GM23338 (cell line): ENCODE measurements at regions not wholly inside any gene's neighbourhood (a gene's known extent, or its start where the extent isn't known, plus 50 kb on each side); places are given as distances from the start of the nearest gene placed in this dataset.
A peak's percentile ranks its signal among the peaks of the same experiment; 100 is the strongest.

ENCODE experiments used
- ATAC-seq: fragments of 200-7000 bp; cut with Tn5 transposase; 3 replicates; pipeline ENCODE4 v1.9.1; 2020
- DNase-seq: peaks from one replicate; pipeline ENCODE4 v3.0.0-alpha.2; 2015; ENCODE audit warnings: low spot score
- H2AFZ ChIP-seq: fragments of 200-600 bp; sonication (generic); 2 replicates; pipeline ENCODE4 v1.8.0; 2016; ENCODE audit warnings: antibody characterized with exemption, mild to moderate bottlenecking, moderate library complexity
- H3F3A ChIP-seq: fragments of 200-600 bp; sonication (generic); replicated peaks from 2 replicates; pipeline ENCODE4 v1.8.0; 2017; ENCODE audit warnings: antibody characterized with exemption, mixed run types, low read depth
- H3K27ac ChIP-seq: fragments of 200-600 bp; sonication (generic); 2 replicates; pipeline ENCODE4 v1.6.1; 2016; ENCODE audit warnings: low read depth
- H3K27me3 ChIP-seq: fragments of 200-600 bp; sonication (generic); 2 replicates; pipeline ENCODE4 v1.8.0; 2016; ENCODE audit warnings: mild to moderate bottlenecking, mixed run types, moderate library complexity; ENCODE audit not compliant: insufficient read depth
- H3K36me3 ChIP-seq: fragments of 200-600 bp; sonication (generic); 2 replicates; pipeline ENCODE4 v1.8.0; 2016; ENCODE audit warnings: mild to moderate bottlenecking; ENCODE audit not compliant: insufficient read depth
- H3K4me1 ChIP-seq: fragments of 200-600 bp; sonication (generic); 2 replicates; pipeline ENCODE4 v1.8.0; 2016; ENCODE audit warnings: mild to moderate bottlenecking, moderate library complexity; ENCODE audit not compliant: insufficient read depth
- H3K4me2 ChIP-seq: fragments of 200-600 bp; sonication (generic); 2 replicates; pipeline ENCODE4 v1.7.1; 2017; ENCODE audit warnings: mixed run types
- H3K4me3 ChIP-seq: fragments of 200-600 bp; sonication (generic); 2 replicates; pipeline ENCODE4 v1.6.1; 2016; ENCODE audit warnings: mixed run types
- H3K79me2 ChIP-seq: fragments of 200-600 bp; sonication (generic); replicated peaks from 2 replicates; pipeline ENCODE4 v1.8.0; 2017; ENCODE audit warnings: mild to moderate bottlenecking; ENCODE audit not compliant: insufficient read depth
- H3K9me2 ChIP-seq: fragments of 200-600 bp; sonication (generic); 2 replicates; pipeline ENCODE4 v1.8.0; 2017; ENCODE audit not compliant: insufficient read depth
- H4K20me1 ChIP-seq: fragments of 200-600 bp; sonication (generic); replicated peaks from 2 replicates; pipeline ENCODE4 v1.8.0; 2017; ENCODE audit warnings: mild to moderate bottlenecking; ENCODE audit not compliant: insufficient read depth
- H3K27ac Mint-ChIP-seq: 2 replicates; pipeline ENCODE4 v1.8.0; 2020; ENCODE audit warnings: inconsistent platforms, mild to moderate bottlenecking, moderate library complexity, mixed read lengths
- H3K27me3 Mint-ChIP-seq: 3 replicates; pipeline ENCODE4 v1.8.0; 2022; ENCODE audit warnings: low read depth, mild to moderate bottlenecking, moderate library complexity, mixed read lengths, inconsistent platforms; ENCODE audit not compliant: insufficient read depth, poor library complexity
- H3K36me3 Mint-ChIP-seq: 3 replicates; pipeline ENCODE4 v1.8.0; 2021; ENCODE audit warnings: low read depth, mild to moderate bottlenecking, inconsistent platforms, moderate library complexity, mixed read lengths
- H3K4me1 Mint-ChIP-seq: 3 replicates; pipeline ENCODE4 v1.8.0; 2020; ENCODE audit warnings: mild to moderate bottlenecking, inconsistent platforms, mixed read lengths
- H3K4me3 Mint-ChIP-seq: 3 replicates; pipeline ENCODE4 v1.8.0; 2021; ENCODE audit warnings: moderate library complexity, mild to moderate bottlenecking, inconsistent platforms, mixed read lengths
- H3K9me3 Mint-ChIP-seq: 3 replicates; pipeline ENCODE4 v1.8.0; 2020; ENCODE audit warnings: moderate library complexity, mild to moderate bottlenecking, inconsistent platforms, mixed read lengths
- CREB1 ChIP-seq: fragments of 250-450 bp; sonication (Bioruptor Pico); IDR thresholded peaks from 2 replicates; pipeline ENCODE4 v1.5.0; 2020; ENCODE audit warnings: low read depth, mild to moderate bottlenecking, moderate library complexity
- EZH2 ChIP-seq: fragments of 200-600 bp; sonication (generic); IDR thresholded peaks from one replicate; pipeline ENCODE4 v1.8.0; 2017; ENCODE audit warnings: antibody characterized with exemption, mild to moderate bottlenecking, low read depth; ENCODE audit not compliant: unreplicated experiment
- JUNB ChIP-seq: IDR thresholded peaks from one replicate; pipeline ENCODE4 v1.6.1; 2016; ENCODE audit warnings: antibody characterized with exemption; ENCODE audit not compliant: unreplicated experiment
- NANOG ChIP-seq: IDR thresholded peaks from 2 replicates; pipeline ENCODE4 v1.6.1; 2016; ENCODE audit warnings: antibody characterized with exemption, borderline replicate concordance
- POLR2AphosphoS5 ChIP-seq: IDR thresholded peaks from 2 replicates; pipeline ENCODE4 v1.6.1; 2016; ENCODE audit warnings: antibody characterized with exemption, low read depth
- ZNF114 ChIP-seq: fragments of 250-450 bp; sonication (Bioruptor Pico); IDR thresholded peaks from 2 replicates; pipeline ENCODE4 v1.5.0; 2020; ENCODE audit warnings: mild to moderate bottlenecking, moderate library complexity
- TF ChIP-seq, protein P1 (sequence below): fragments of 250-450 bp; sonication (Bioruptor Pico); IDR thresholded peaks from 2 replicates; pipeline ENCODE4 v1.5.0; 2020; ENCODE audit warnings: mild to moderate bottlenecking, moderate library complexity
- TF ChIP-seq, protein P2 (sequence below): IDR thresholded peaks from one replicate; pipeline ENCODE4 v1.6.1; 2018; ENCODE audit warnings: antibody characterized with exemption; ENCODE audit not compliant: unreplicated experiment

- Histone ChIP-seq H3K27me3 (no peaks in the 10 kb centered on the region), H3K4me3 (no peak overlapping the region), H3K36me3 (no peaks in the 10 kb centered on the region), H2AFZ (peak overlapping the region; percentile 90; the same call in 1 of the 2 replicates), H3F3A (no peaks in the 10 kb centered on the region), H3K4me1 (peaks cover 4% of the 10 kb centered on the region; the same call in 1 of the 2 replicates), H3K9me2 (no peaks in the 10 kb centered on the region), H3K79me2 (no peaks in the 10 kb centered on the region), H4K20me1 (no peaks in the 10 kb centered on the region), H3K27ac (no peak overlapping the region), H3K4me2 (no peak overlapping the region)
- no peaks in the 10 kb centered on the region for H3K9me3 Mint-ChIP-seq
- H3K27me3 Mint-ChIP-seq: no peaks in the 10 kb centered on the region
- DNase-seq (no peak), ATAC-seq (no peak)
- no peaks in the 10 kb centered on the region for H3K36me3 Mint-ChIP-seq
- no peak overlapping the region for H3K27ac Mint-ChIP-seq
- peaks cover 4% of the 10 kb centered on the region; the same call in 2 of the 3 replicates for H3K4me1 Mint-ChIP-seq
- H3K4me3 Mint-ChIP-seq: no peak overlapping the region
- TF ChIP-seq NANOG (no peak), ZNF114 (CRISPR knock-in tag) (no peak), POLR2AphosphoS5 (no peak), CREB1 (CRISPR knock-in tag) (no peak), EZH2 (no peak), JUNB (no peak)
- TF ChIP-seq, protein P1, sequence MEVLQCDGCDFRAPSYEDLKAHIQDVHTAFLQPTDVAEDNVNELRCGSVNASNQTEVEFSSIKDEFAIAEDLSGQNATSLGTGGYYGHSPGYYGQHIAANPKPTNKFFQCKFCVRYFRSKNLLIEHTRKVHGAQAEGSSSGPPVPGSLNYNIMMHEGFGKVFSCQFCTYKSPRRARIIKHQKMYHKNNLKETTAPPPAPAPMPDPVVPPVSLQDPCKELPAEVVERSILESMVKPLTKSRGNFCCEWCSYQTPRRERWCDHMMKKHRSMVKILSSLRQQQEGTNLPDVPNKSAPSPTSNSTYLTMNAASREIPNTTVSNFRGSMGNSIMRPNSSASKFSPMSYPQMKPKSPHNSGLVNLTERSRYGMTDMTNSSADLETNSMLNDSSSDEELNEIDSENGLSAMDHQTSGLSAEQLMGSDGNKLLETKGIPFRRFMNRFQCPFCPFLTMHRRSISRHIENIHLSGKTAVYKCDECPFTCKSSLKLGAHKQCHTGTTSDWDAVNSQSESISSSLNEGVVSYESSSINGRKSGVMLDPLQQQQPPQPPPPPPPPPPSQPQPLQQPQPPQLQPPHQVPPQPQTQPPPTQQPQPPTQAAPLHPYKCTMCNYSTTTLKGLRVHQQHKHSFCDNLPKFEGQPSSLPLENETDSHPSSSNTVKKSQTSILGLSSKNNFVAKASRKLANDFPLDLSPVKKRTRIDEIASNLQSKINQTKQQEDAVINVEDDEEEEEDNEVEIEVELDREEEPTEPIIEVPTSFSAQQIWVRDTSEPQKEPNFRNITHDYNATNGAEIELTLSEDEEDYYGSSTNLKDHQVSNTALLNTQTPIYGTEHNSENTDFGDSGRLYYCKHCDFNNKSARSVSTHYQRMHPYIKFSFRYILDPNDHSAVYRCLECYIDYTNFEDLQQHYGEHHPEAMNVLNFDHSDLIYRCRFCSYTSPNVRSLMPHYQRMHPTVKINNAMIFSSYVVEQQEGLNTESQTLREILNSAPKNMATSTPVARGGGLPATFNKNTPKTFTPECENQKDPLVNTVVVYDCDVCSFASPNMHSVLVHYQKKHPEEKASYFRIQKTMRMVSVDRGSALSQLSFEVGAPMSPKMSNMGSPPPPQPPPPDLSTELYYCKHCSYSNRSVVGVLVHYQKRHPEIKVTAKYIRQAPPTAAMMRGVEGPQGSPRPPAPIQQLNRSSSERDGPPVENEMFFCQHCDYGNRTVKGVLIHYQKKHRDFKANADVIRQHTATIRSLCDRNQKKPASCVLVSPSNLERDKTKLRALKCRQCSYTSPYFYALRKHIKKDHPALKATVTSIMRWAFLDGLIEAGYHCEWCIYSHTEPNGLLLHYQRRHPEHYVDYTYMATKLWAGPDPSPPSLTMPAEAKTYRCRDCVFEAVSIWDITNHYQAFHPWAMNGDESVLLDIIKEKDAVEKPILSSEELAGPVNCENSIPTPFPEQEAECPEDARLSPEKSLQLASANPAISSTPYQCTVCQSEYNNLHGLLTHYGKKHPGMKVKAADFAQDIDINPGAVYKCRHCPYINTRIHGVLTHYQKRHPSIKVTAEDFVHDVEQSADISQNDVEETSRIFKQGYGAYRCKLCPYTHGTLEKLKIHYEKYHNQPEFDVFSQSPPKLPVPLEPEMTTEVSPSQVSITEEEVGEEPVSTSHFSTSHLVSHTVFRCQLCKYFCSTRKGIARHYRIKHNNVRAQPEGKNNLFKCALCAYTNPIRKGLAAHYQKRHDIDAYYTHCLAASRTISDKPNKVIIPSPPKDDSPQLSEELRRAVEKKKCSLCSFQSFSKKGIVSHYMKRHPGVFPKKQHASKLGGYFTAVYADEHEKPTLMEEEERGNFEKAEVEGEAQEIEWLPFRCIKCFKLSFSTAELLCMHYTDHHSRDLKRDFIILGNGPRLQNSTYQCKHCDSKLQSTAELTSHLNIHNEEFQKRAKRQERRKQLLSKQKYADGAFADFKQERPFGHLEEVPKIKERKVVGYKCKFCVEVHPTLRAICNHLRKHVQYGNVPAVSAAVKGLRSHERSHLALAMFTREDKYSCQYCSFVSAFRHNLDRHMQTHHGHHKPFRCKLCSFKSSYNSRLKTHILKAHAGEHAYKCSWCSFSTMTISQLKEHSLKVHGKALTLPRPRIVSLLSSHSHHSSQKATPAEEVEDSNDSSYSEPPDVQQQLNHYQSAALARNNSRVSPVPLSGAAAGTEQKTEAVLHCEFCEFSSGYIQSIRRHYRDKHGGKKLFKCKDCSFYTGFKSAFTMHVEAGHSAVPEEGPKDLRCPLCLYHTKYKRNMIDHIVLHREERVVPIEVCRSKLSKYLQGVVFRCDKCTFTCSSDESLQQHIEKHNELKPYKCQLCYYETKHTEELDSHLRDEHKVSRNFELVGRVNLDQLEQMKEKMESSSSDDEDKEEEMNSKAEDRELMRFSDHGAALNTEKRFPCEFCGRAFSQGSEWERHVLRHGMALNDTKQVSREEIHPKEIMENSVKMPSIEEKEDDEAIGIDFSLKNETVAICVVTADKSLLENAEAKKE (CRISPR knock-in tag): no peak
- TF ChIP-seq, protein P2, sequence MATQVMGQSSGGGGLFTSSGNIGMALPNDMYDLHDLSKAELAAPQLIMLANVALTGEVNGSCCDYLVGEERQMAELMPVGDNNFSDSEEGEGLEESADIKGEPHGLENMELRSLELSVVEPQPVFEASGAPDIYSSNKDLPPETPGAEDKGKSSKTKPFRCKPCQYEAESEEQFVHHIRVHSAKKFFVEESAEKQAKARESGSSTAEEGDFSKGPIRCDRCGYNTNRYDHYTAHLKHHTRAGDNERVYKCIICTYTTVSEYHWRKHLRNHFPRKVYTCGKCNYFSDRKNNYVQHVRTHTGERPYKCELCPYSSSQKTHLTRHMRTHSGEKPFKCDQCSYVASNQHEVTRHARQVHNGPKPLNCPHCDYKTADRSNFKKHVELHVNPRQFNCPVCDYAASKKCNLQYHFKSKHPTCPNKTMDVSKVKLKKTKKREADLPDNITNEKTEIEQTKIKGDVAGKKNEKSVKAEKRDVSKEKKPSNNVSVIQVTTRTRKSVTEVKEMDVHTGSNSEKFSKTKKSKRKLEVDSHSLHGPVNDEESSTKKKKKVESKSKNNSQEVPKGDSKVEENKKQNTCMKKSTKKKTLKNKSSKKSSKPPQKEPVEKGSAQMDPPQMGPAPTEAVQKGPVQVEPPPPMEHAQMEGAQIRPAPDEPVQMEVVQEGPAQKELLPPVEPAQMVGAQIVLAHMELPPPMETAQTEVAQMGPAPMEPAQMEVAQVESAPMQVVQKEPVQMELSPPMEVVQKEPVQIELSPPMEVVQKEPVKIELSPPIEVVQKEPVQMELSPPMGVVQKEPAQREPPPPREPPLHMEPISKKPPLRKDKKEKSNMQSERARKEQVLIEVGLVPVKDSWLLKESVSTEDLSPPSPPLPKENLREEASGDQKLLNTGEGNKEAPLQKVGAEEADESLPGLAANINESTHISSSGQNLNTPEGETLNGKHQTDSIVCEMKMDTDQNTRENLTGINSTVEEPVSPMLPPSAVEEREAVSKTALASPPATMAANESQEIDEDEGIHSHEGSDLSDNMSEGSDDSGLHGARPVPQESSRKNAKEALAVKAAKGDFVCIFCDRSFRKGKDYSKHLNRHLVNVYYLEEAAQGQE: no peak
Measured at GRCh38 chr13:71015021-71015420, 852.0 kb downstream of the DACH1 start.
